Hepatocyte (in vitro differentiated cells): ENCODE measurements at regions not wholly inside any gene's neighbourhood (a gene's known extent, or its start where the extent isn't known, plus 50 kb on each side); places are given as distances from the start of the nearest gene placed in this dataset.

Experiments used
- DNase-seq: peaks from one replicate; pipeline ENCODE4 v3.0.0-alpha.2; 2016; ENCODE audit warnings: low spot score
- H2AFZ ChIP-seq: fragments of 200-600 bp; sonication (generic); 2 replicates; pipeline ENCODE4 v1.6.0; 2016; ENCODE audit warnings: antibody characterized with exemption, mild to moderate bottlenecking
- H3K27ac ChIP-seq: fragments of 200-600 bp; sonication (generic); 2 replicates; pipeline ENCODE4 v1.5.1; 2016; ENCODE audit warnings: mild to moderate bottlenecking
- H3K27me3 ChIP-seq: fragments of 200-600 bp; sonication (generic); 2 replicates; pipeline ENCODE4 v1.6.1; 2016
- H3K36me3 ChIP-seq: fragments of 200-600 bp; sonication (generic); replicated peaks from 2 replicates; pipeline ENCODE4 v1.5.1; 2016; ENCODE audit warnings: low read depth; ENCODE audit not compliant: insufficient read depth
- H3K4me1 ChIP-seq: fragments of 200-600 bp; sonication (generic); 2 replicates; pipeline ENCODE4 v1.5.1; 2016; ENCODE audit warnings: mild to moderate bottlenecking, moderate library complexity; ENCODE audit not compliant: insufficient read depth
- H3K4me2 ChIP-seq: fragments of 200-600 bp; sonication (generic); 2 replicates; pipeline ENCODE4 v1.6.0; 2016
- H3K4me3 ChIP-seq: fragments of 200-600 bp; sonication (generic); 2 replicates; pipeline ENCODE4 v1.5.1; 2016; ENCODE audit warnings: mild to moderate bottlenecking
- H3K79me2 ChIP-seq: fragments of 200-600 bp; sonication (generic); 2 replicates; pipeline ENCODE4 v1.6.0; 2017; ENCODE audit warnings: mild to moderate bottlenecking
- H3K9me2 ChIP-seq: fragments of 200-600 bp; sonication (generic); replicated peaks from 2 replicates; pipeline ENCODE4 v1.6.0; 2017; ENCODE audit warnings: mild to moderate bottlenecking; ENCODE audit not compliant: insufficient read depth
- H3K9me3 ChIP-seq: fragments of 200-600 bp; sonication (generic); 2 replicates; pipeline ENCODE4 v1.5.1; 2016; ENCODE audit warnings: low read depth, mild to moderate bottlenecking
- H4K20me1 ChIP-seq: fragments of 200-600 bp; sonication (generic); 2 replicates; pipeline ENCODE4 v1.6.0; 2016; ENCODE audit warnings: mild to moderate bottlenecking; ENCODE audit not compliant: insufficient read depth, poor library complexity, severe bottlenecking
- EZH2 ChIP-seq: fragments of 200-600 bp; sonication (generic); IDR thresholded peaks from 2 replicates; pipeline ENCODE4 v1.6.1; 2016; ENCODE audit warnings: antibody characterized with exemption, mild to moderate bottlenecking, borderline replicate concordance
- EZH2phosphoT487 ChIP-seq: fragments of 200-600 bp; sonication (generic); IDR thresholded peaks from one replicate; pipeline ENCODE4 v1.6.1; 2018; ENCODE audit warnings: antibody characterized with exemption, mild to moderate bottlenecking, low read depth, moderate library complexity; ENCODE audit not compliant: unreplicated experiment, severe bottlenecking
- WGBS: methylation state at CpG from one replicate; pipeline ENCODE4 v1.1.6; 2016; ENCODE audit warnings: low lambda C conversion rate; ENCODE audit errors: missing lambda C conversion rate; 5-methylcytosine and 5-hydroxymethylcytosine counted together
- TF ChIP-seq, protein P1 (sequence below): fragments of 200-600 bp; sonication (generic); IDR thresholded peaks from 2 replicates; pipeline ENCODE4 v1.5.1; 2016; ENCODE audit warnings: antibody characterized with exemption, mild to moderate bottlenecking; ENCODE audit not compliant: poor library complexity

DNA sequence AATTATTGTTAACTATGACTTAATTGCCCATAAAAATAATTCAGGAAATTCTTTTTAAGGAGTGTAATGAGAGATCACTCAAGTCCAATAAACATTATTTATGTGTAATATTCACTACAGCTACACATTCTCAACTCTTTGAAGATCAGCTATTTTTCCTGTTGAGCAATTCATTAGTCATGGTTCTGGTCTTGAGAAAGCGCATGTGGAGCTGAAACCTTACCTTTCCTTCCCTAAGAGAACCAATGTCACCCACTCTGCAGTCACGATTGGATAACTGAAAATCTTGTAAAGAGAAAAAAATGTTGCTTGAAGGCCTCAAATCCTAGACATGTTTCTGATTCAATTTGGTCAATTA, 736.9 kb upstream of the MARCKS start:
- Histone ChIP-seq H4K20me1 (no peaks in the 10 kb centered on the region), H3K27me3 (no peaks in the 10 kb centered on the region), H2AFZ (no peak overlapping the region), H3K4me3 (no peak overlapping the region), H3K9me2 (no peaks in the 10 kb centered on the region), H3K9me3 (no peaks in the 10 kb centered on the region), H3K79me2 (no peaks in the 10 kb centered on the region), H3K4me1 (no peaks in the 10 kb centered on the region), H3K4me2 (no peak overlapping the region), H3K27ac (peak overlapping the region; percentile 52), H3K36me3 (no peaks in the 10 kb centered on the region)
- 74% methylated on average over 2 of the region's 2 CpGs for WGBS
- DNase-seq = peak; percentile 15
- TF ChIP-seq EZH2 (no peak), EZH2phosphoT487 (no peak)
- TF ChIP-seq, protein P1, sequence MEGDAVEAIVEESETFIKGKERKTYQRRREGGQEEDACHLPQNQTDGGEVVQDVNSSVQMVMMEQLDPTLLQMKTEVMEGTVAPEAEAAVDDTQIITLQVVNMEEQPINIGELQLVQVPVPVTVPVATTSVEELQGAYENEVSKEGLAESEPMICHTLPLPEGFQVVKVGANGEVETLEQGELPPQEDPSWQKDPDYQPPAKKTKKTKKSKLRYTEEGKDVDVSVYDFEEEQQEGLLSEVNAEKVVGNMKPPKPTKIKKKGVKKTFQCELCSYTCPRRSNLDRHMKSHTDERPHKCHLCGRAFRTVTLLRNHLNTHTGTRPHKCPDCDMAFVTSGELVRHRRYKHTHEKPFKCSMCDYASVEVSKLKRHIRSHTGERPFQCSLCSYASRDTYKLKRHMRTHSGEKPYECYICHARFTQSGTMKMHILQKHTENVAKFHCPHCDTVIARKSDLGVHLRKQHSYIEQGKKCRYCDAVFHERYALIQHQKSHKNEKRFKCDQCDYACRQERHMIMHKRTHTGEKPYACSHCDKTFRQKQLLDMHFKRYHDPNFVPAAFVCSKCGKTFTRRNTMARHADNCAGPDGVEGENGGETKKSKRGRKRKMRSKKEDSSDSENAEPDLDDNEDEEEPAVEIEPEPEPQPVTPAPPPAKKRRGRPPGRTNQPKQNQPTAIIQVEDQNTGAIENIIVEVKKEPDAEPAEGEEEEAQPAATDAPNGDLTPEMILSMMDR = no peak

DNA sequence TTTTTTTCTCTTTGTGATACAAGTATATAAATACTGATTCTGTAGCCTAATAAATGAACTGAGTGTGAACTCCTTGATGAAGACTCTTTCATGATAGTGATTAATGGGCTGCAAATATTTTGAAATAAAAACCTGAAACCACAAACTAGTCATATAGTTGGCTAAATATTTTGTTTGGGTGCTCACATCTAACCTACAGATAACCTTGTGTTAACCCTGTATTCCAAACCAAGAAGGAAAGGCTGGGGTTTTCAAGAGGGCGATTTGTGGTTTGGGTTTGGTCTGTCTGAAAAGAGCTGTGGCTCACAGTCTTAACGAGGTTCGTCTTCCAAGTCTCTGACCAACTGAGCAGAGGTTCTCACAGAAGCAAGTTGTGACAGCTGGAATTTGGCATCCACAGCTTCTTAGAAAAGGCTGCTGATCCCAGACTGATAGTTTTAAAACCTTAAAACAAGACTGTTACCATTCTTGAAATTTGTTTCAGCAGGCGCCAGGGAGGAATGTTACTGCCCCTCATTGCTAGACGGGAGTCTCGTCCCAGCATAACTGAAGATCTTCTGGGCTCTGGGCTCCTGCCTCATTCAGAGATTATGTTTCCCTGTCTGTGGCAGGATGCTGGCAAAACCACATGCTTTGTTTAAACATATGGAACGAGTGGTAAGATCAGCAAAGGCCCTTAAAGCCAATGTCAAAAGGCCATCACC, 736.4 kb upstream of the MARCKS start:
- Histone ChIP-seq H3K9me2 (no peaks in the 10 kb centered on the region), H4K20me1 (no peaks in the 10 kb centered on the region), H3K4me2 (peak overlapping the region; percentile 20), H2AFZ (peak overlapping the region; percentile 30), H3K36me3 (no peaks in the 10 kb centered on the region), H3K4me1 (no peaks in the 10 kb centered on the region), H3K9me3 (no peaks in the 10 kb centered on the region), H3K4me3 (no peak overlapping the region), H3K27ac (peak overlapping the region; percentile 52), H3K27me3 (no peaks in the 10 kb centered on the region), H3K79me2 (no peaks in the 10 kb centered on the region)
- no peak for TF ChIP-seq EZH2phosphoT487
- no peak for TF ChIP-seq EZH2
- TF ChIP-seq, protein P1 = no peak
- 50% methylated on average over 7 of the region's 7 CpGs for WGBS
- peak; percentile 5 for DNase-seq

DNA sequence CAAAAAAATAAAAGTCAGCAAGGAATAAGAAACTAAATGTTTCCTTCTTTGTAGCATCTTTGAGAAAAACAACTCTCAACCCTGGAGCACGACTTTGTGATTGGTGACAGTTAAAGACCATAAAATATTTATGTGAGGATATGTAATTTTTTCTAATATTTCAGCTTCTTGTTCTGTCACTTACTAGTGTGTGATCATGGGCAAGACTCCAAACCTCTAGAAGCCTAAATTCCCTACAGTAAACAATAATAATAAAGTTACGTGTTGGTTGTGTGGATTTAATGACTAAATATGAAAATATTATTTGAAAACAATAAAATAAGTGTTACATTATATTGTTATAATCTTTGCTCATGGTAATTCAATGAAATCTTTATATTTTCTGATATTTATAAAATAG, 735.6 kb upstream of the MARCKS start:
- no peaks in the 10 kb centered on the region for H3K9me3 ChIP-seq
- no peaks in the 10 kb centered on the region for H3K36me3 ChIP-seq
- 84% methylated on average over 2 of the region's 2 CpGs for WGBS
- H4K20me1 ChIP-seq = no peaks in the 10 kb centered on the region
- no peak overlapping the region for H3K4me2 ChIP-seq
- H3K9me2 ChIP-seq = no peaks in the 10 kb centered on the region
- no peaks in the 10 kb centered on the region for H3K79me2 ChIP-seq
- TF ChIP-seq, protein P1 = no peak
- no peak for TF ChIP-seq EZH2phosphoT487
- TF ChIP-seq EZH2 = no peak
- H3K4me3 ChIP-seq = no peak overlapping the region
- H3K4me1 ChIP-seq = no peaks in the 10 kb centered on the region
- DNase-seq = no peak
- H2AFZ ChIP-seq = no peak overlapping the region
- no peaks in the 10 kb centered on the region for H3K27me3 ChIP-seq
- H3K27ac ChIP-seq = peak overlapping the region; percentile 52
